ENCODE measurements at regions not wholly inside any gene's neighbourhood (a gene's known extent, or its start where the extent isn't known, plus 50 kb on each side); places are given as distances from the start of the nearest gene placed in this dataset.

GRCh38 chr6:94456266-94456665, 1036.9 kb upstream of the EPHA7 start:
- Histone ChIP-seq H3K4me3 (no peak overlapping the region), H3K9me3 (no peaks in the 10 kb centered on the region), H3K4me1 (no peaks in the 10 kb centered on the region), H3K27me3 (no peaks in the 10 kb centered on the region), H3K36me3 (no peaks in the 10 kb centered on the region), H3K27ac (no peak overlapping the region)
- DNase-seq: no peak
- no peak for ATAC-seq
- 42% methylated on average over 2 of the region's 2 CpGs for WGBS (ENCODE audit: insufficient coverage, low coverage, low lambda C conversion rate, missing lambda C conversion rate)
- intact Hi-C loops (cut with DNase I): no loop called here
- TF ChIP-seq CTCF (IDR thresholded peaks at IDR 0.05) (no peak), POLR2A (IDR thresholded peaks at IDR 0.05) (no peak)

GRCh38 chr6:94454231-94454630, 1034.9 kb upstream of the EPHA7 start:
- no peak for DNase-seq
- Histone ChIP-seq H3K27ac (no peak overlapping the region), H3K4me3 (no peak overlapping the region), H3K27me3 (no peaks in the 10 kb centered on the region), H3K9me3 (no peaks in the 10 kb centered on the region), H3K36me3 (no peaks in the 10 kb centered on the region), H3K4me1 (no peaks in the 10 kb centered on the region)
- intact Hi-C loops (cut with DNase I): no loop called here
- no peak for ATAC-seq
- WGBS (ENCODE audit: insufficient coverage, low coverage, low lambda C conversion rate, missing lambda C conversion rate): 21% methylated on average over 2 of the region's 2 CpGs
- TF ChIP-seq CTCF (IDR thresholded peaks at IDR 0.05): no peak
- no peak for TF ChIP-seq POLR2A (IDR thresholded peaks at IDR 0.05)

- H3K9me3 ChIP-seq: no peaks in the 10 kb centered on the region
- ATAC-seq (no peak), DNase-seq (no peak)
- no peaks in the 10 kb centered on the region for H3K27me3 ChIP-seq
- intact Hi-C loops (cut with DNase I): no loop called here
- 71% methylated on average over 3 of the region's 3 CpGs for WGBS (ENCODE audit: insufficient coverage, low coverage, low lambda C conversion rate, missing lambda C conversion rate)
- H3K27ac ChIP-seq: no peak overlapping the region
- no peaks in the 10 kb centered on the region for H3K36me3 ChIP-seq
- TF ChIP-seq POLR2A (IDR thresholded peaks at IDR 0.05) (no peak), CTCF (IDR thresholded peaks at IDR 0.05) (no peak)
- H3K4me3 ChIP-seq: no peak overlapping the region
- H3K4me1 ChIP-seq: no peaks in the 10 kb centered on the region
These were observed 1026.8 kb upstream of the EPHA7 start for GRCh38 chr6:94446120-94446519.

- no peak for ATAC-seq
- Histone ChIP-seq H3K27ac (no peak overlapping the region), H3K36me3 (no peaks in the 10 kb centered on the region), H3K4me1 (no peaks in the 10 kb centered on the region), H3K9me3 (no peaks in the 10 kb centered on the region), H3K4me3 (no peak overlapping the region), H3K27me3 (no peaks in the 10 kb centered on the region)
- TF ChIP-seq CTCF (IDR thresholded peaks at IDR 0.05): no peak
- no peak for TF ChIP-seq POLR2A (IDR thresholded peaks at IDR 0.05)
- DNase-seq: no peak
- intact Hi-C loops (cut with DNase I): no loop called here
- 18% methylated on average over 2 of the region's 2 CpGs for WGBS (ENCODE audit: insufficient coverage, low coverage, low lambda C conversion rate, missing lambda C conversion rate)
These were observed 1024.3 kb upstream of the EPHA7 start for GRCh38 chr6:94443701-94444100.

- Histone ChIP-seq H3K27ac (no peak overlapping the region), H3K4me3 (no peak overlapping the region), H3K36me3 (no peaks in the 10 kb centered on the region), H3K4me1 (no peaks in the 10 kb centered on the region), H3K27me3 (no peaks in the 10 kb centered on the region), H3K9me3 (no peaks in the 10 kb centered on the region)
- DNase-seq: no peak
- TF ChIP-seq CTCF (IDR thresholded peaks at IDR 0.05): no peak
- TF ChIP-seq POLR2A (IDR thresholded peaks at IDR 0.05): no peak
- intact Hi-C loops (cut with DNase I): no loop called here
- no peak for ATAC-seq
These were observed 1005.3 kb upstream of the EPHA7 start for GRCh38 chr6:94424692-94425091.

Measured in right lobe of liver (tissue), 6 donors.